ENCODE measurements at regions not wholly inside any gene's neighbourhood (a gene's known extent, or its start where the extent isn't known, plus 50 kb on each side); places are given as distances from the start of the nearest gene placed in this dataset.

- TF ChIP-seq, protein P1, sequence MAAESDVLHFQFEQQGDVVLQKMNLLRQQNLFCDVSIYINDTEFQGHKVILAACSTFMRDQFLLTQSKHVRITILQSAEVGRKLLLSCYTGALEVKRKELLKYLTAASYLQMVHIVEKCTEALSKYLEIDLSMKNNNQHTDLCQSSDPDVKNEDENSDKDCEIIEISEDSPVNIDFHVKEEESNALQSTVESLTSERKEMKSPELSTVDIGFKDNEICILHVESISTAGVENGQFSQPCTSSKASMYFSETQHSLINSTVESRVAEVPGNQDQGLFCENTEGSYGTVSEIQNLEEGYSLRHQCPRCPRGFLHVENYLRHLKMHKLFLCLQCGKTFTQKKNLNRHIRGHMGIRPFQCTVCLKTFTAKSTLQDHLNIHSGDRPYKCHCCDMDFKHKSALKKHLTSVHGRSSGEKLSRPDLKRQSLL (tag by site-specific recombination; IDR thresholded peaks at IDR 0.05), result no peak
- TF ChIP-seq ATF2 (tag by site-specific recombination; IDR thresholded peaks at IDR 0.05; ENCODE audit: low read depth) (peak; percentile 85), ZNF521 (tag by site-specific recombination; IDR thresholded peaks at IDR 0.05) (no peak), ZNF610 (tag by site-specific recombination; IDR thresholded peaks at IDR 0.05; ENCODE audit: borderline replicate concordance) (no peak), ZNF302 (tag by site-specific recombination; IDR thresholded peaks at IDR 0.05; ENCODE audit: low read depth) (no peak), ZNF785 (tag by site-specific recombination; IDR thresholded peaks at IDR 0.05) (no peak), PRDM1 (tag by site-specific recombination; IDR thresholded peaks at IDR 0.05) (peak; percentile 80), ZNF19 (tag by site-specific recombination; IDR thresholded peaks at IDR 0.05; ENCODE audit: low read depth) (no peak), SP7 (tag by site-specific recombination; IDR thresholded peaks at IDR 0.05) (peak; percentile 93), ZNF175 (tag by site-specific recombination; IDR thresholded peaks at IDR 0.05) (no peak), ZNF132 (tag by site-specific recombination; IDR thresholded peaks at IDR 0.05; ENCODE audit: borderline replicate concordance) (0 out of 2 replicates have a peak, but pooled peaks have one; percentile 34), ZNF629 (tag by site-specific recombination; IDR thresholded peaks at IDR 0.05) (peak; percentile 98), ZNF658 (tag by site-specific recombination; IDR thresholded peaks at IDR 0.05) (no peak), ZNF10 (tag by site-specific recombination; IDR thresholded peaks at IDR 0.05) (peak; percentile 60; the same call in 1 of the 2 replicates), HOXA7 (CRISPR knock-in tag; IDR thresholded peaks at IDR 0.05; ENCODE audit: borderline replicate concordance) (no peak), ZNF266 (tag by site-specific recombination; IDR thresholded peaks at IDR 0.05; ENCODE audit: low read depth) (no peak), GLI2 (tag by site-specific recombination; IDR thresholded peaks at IDR 0.05; ENCODE audit: borderline replicate concordance, low read depth) (peak; percentile 69), ZNF792 (tag by site-specific recombination; IDR thresholded peaks at IDR 0.05) (no peak), ZXDB (tag by site-specific recombination; IDR thresholded peaks at IDR 0.05) (peak; percentile 72), ZNF2 (tag by site-specific recombination; IDR thresholded peaks at IDR 0.05) (0 out of 2 replicates have a peak, but pooled peaks have one; percentile 24), ZNF335 (tag by site-specific recombination; conservative IDR thresholded peaks at IDR 0.05) (no peak), ZNF140 (tag by site-specific recombination; IDR thresholded peaks at IDR 0.05) (no peak), SALL2 (tag by site-specific recombination; IDR thresholded peaks at IDR 0.05; ENCODE audit: borderline replicate concordance) (no peak), RBAK (tag by site-specific recombination; IDR thresholded peaks at IDR 0.05) (no peak), ZNF248 (tag by site-specific recombination; IDR thresholded peaks at IDR 0.05) (no peak), FEZF1 (tag by site-specific recombination; IDR thresholded peaks at IDR 0.05) (peak; percentile 41; the same call in 1 of the 2 replicates), ZNF138 (tag by site-specific recombination; IDR thresholded peaks at IDR 0.05; ENCODE audit: borderline replicate concordance) (no peak), SETDB1 (IDR thresholded peaks at IDR 0.05; ENCODE audit: insufficient read length, low read length) (no peak), ZNF664 (tag by site-specific recombination; IDR thresholded peaks at IDR 0.05) (no peak), ZNF626 (tag by site-specific recombination; IDR thresholded peaks at IDR 0.05) (peak; percentile 65; the same call in 1 of the 2 replicates), ZNF707 (tag by site-specific recombination; IDR thresholded peaks at IDR 0.05) (no peak), ZNF239 (tag by site-specific recombination; IDR thresholded peaks at IDR 0.05) (no peak), ZNF292 (tag by site-specific recombination; IDR thresholded peaks at IDR 0.05; ENCODE audit: borderline replicate concordance, low read depth) (no peak), ZBTB26 (tag by site-specific recombination; optimal IDR thresholded peaks at IDR 0.05) (no peak), ZNF548 (tag by site-specific recombination; IDR thresholded peaks at IDR 0.05) (no peak), ZNF529 (tag by site-specific recombination; IDR thresholded peaks at IDR 0.05; ENCODE audit: insufficient replicate concordance) (peak; percentile 46), ZSCAN23 (tag by site-specific recombination; IDR thresholded peaks at IDR 0.05) (0 out of 2 replicates have a peak, but pooled peaks have one; percentile 48)
- TF ChIP-seq, protein P2, sequence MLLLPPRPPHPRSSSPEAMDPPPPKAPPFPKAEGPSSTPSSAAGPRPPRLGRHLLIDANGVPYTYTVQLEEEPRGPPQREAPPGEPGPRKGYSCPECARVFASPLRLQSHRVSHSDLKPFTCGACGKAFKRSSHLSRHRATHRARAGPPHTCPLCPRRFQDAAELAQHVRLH (tag by site-specific recombination; IDR thresholded peaks at IDR 0.05), result no peak
Observed at GRCh38 chr5:127206320-127207113, 84.1 kb upstream of the MEGF10 start (continued).

All from HEK293 (cell line).